ENCODE measurements at regions not wholly inside any gene's neighbourhood (a gene's known extent, or its start where the extent isn't known, plus 50 kb on each side); places are given as distances from the start of the nearest gene placed in this dataset.
"Not testable (repeated sequence)": the region's sequence is repeated elsewhere in the genome, so short reads cannot be mapped to it uniquely, and the experiment has no call there.

DNA sequence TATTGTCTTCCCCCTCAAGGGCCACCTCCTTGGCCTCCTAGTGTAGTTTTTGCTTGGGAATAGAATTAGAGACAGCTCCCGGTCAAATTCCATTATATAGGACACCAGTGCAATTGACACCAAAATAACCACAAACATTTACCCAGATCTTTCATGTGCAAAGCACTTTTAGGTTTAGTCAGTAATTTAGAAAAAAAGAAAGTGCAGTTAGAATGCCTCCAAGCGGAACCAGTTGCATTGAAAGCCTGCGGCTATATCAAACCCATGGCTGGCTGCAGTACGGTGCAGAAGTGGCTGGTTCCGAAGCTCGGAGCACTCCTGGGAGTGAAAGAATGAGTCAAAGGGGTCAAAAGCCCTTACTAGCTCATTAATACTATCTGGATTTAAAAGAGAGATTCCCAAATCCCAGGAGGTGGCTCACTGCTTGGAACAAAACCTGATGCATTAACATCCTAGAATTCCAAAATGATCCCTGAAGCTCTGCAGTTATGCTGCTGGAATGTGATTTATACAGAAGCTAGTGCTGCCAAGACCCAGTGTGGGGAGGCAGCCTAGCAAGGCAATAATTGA, 432.2 kb upstream of the KLHL29 start:
- DNase-seq (ENCODE audit: low read depth in 2 of 2) = no peak

GRCh38 chr2:22957446-22957845, 427.5 kb upstream of the KLHL29 start:
- no peak for DNase-seq (ENCODE audit: low read depth in 2 of 2)

DNA sequence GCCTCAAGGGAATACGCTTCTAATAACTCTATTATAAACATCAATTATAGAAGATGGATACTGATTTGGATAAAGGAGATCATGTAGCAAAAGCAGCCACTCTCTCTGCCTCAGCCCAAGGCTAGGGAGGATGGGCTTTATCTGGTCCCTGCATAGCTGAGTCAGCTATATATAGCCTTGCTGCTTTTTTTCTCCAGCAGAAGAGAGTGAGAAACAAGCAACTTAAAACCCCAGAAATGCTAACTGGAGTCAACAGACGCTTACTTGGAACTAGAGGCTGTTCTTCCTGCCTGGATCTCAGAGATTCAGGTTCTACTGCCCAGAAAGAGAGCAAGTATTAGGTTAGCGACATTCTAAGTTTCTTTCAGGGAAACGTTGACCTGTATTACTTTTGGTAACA, 426.7 kb upstream of the KLHL29 start:
- no peak for DNase-seq (ENCODE audit: low read depth in 2 of 2)

DNA sequence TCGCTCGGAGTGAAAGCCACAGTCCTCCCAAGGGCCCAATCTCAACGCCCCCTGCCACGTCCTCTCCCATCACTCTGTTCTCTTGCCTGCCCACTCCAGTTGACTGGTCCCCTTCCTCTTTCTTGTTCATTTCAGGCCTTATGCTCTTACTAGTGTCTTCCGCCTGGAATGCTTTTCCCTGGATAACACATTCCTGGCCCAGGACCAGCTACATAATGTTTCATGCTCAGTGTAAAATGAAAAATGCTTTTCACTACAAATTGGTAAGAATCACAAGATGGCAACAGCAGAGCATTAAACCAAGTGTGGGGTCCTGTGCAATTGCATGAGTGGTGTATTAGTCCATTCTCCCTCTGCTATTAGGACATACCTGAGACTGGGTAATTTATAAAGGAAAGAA, 417.2 kb upstream of the KLHL29 start:
- DNase-seq (ENCODE audit: low read depth in 2 of 2) = no peak

DNA sequence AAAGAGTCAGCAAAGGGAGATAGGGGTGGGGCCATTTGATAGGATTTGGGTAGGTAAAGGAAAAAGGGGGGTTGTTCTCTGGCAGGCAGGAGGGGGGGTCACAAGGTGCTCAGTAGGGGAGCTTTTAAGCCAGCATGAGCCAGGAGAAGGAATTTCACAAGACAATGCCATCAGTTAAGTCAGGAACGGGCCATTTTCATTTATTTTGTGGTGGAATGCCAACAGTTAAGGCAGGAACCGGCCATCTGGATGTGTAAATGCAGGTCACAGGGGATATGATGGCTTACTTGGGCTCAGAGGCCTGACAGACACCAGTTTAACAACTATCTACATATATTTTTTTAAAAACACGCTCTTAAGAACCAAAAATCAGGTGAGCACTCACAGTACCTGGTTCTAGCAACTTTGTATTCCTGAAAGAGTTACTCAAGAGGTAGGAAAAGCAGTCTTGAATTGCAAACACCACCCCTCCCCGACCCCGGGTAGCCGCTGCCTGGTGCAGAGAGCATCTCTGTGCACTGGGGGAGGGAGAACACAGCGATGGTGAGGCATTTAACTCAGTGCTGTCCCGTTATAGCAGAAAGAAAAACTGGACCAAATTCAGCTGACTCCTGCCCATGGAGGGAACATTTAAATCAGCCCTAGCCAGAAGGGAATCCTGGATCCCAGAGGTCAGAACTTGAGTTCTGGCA, 414.5 kb upstream of the KLHL29 start:
- no peak for DNase-seq (ENCODE audit: low read depth in 2 of 2)

DNA sequence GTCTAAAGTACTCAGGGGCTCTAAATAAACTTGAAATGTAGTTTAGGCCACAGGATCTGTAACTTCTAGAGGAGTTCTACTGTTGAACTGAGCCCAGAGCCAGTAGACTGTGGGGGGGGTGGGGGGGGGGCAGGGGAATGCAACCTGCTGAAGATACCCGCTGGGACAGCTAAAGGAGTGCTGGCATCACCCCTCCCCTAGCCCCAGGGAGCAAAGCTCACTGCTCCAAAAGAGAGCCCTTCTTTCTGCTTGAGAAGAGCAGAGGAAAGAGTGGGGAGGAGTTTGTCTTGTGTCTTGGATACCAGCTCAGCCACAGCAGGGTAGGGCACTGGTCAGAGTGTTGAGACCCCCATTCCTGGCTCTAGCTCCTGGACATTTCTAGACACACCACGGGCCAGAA, 414.0 kb upstream of the KLHL29 start:
- DNase-seq (ENCODE audit: low read depth in 2 of 2) = no peak

- no peak for DNase-seq (ENCODE audit: low read depth in 2 of 2)
These were observed 403.2 kb upstream of the KLHL29 start for GRCh38 chr2:22981785-22982184.

- DNase-seq (ENCODE audit: low read depth in 2 of 2) = not testable (repeated sequence)
These were observed 400.8 kb upstream of the KLHL29 start for GRCh38 chr2:22984152-22984551.

GRCh38 chr2:22990246-22990645, 394.7 kb upstream of the KLHL29 start:
- DNase-seq (ENCODE audit: low read depth in 2 of 2) = no peak

- DNase-seq (ENCODE audit: low read depth in 2 of 2) = no peak
These were observed 393.1 kb upstream of the KLHL29 start for GRCh38 chr2:22991844-22992243.

DNA sequence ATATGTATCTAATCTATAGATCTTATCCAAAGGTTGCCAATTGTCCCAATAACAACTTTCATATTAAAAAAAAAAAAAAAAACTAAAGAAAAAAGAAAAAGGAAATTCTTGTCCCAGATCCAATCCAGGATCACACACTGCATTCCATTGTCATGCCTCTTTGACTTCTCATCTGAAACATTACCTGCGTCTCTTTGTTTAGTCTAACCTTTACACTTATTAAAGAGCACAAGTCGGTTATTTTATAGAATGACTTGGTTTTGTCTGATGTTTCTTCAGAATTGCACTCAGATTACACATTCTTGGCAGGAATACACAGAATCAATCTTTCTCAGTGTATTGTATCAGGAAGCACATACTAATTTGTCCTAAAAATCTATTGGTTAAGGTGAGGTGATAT, 392.5 kb upstream of the KLHL29 start:
- DNase-seq (ENCODE audit: low read depth in 2 of 2) = no peak

GRCh38 chr2:22993250-22993649, 391.7 kb upstream of the KLHL29 start:
- DNase-seq (ENCODE audit: low read depth in 2 of 2) = no peak

DNA sequence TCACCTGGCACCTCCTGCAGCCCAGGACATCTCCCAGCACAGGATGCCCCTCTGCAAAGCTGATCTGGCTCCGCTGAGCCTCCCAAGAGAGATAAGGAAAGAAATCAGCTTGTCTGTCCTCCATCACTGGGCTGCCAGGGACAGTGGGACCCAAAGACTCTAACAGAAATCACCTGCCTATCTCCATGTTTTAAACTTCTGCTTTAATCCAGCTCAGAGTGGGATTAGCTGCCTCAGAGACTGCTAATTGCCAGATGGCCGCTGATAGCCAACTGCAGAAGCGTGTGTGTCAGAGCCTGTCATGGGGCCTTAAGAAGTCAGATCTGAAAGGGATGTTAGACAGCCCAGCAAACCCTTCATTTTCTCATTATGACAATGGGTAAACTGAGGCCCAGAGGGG, 389.4 kb upstream of the KLHL29 start:
- DNase-seq (ENCODE audit: low read depth in 2 of 2) = no peak

DNA sequence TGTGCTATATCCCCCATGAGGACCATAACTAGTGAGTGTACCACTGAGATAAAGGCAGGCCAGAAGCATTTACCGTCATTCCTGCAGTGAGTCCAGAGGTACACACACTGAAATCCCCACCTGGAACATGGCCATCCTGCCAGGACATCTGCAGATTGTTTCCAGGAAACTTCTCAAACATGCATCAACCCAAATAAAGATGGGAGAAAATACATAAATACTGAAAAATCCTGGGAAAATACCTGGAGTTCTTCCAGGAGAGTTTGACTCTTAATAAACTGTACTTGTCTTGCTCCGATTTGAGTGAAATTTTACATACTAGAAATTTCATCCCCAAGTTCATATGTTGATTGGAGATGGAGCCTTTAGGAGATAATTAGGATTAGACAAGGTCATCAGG, 388.1 kb upstream of the KLHL29 start:
- no peak for DNase-seq (ENCODE audit: low read depth in 2 of 2)

GRCh38 chr2:22998359-22998758, 386.6 kb upstream of the KLHL29 start:
- DNase-seq (ENCODE audit: low read depth in 2 of 2) = no peak

DNA sequence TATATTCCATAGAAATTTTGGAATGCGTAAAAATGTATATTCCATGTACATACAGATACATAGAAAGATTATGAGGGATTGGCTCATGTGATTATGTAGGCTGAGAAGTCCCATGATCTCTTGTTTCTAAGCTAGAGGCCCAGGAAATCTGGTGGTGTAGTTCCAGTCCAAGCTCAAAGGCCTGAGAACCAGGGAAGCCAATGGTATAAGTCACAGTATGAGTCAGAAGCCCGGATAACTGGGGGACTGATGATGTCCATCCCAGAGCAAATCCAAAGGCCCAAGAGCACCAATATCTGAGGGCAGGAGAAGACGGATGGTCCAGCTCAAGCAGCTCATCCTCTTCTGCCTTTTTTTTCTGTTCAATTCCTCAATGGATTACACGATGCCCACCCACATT, 385.0 kb upstream of the KLHL29 start:
- no peak for DNase-seq (ENCODE audit: low read depth in 2 of 2)

DNA sequence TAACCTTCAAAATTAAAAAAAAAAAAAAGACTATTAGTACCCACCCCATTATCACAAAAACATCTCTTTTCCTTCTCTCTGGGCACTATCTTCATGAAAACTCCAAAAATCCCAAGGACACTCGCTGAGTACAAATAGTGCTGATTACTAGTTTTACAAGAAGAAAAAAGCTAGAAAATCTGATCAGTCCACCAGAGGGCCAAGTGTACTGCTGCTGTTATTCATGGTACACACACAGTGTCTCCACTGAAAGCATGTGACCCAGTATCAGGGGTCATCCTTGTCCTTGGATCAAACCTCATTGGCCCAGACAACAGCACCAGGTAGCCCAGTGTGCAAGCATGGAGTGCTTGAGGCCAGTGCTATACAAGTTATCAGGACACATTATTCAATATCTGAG, 382.7 kb upstream of the KLHL29 start:
- DNase-seq (ENCODE audit: low read depth in 2 of 2) = no peak

DNA sequence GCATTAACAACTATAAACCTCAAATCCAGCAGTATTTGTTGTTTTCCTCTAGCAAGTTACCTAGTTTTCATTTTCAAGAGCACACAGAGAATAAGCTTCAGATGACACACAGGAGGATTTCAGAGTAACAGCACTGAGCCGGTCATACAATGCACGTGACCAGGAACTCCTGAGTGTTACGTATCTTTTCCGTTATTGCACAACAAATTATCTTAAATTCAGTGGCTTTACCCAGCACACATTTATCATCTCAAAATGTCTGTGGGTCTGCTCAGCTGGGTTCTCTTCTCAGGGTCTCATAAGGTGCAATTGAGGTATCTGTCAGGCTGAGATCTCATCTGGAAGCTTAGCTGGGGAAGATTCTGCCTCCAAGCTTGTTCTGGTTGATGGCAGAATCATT, 379.5 kb upstream of the KLHL29 start:
- DNase-seq (ENCODE audit: low read depth in 2 of 2) = no peak

GRCh38 chr2:23007631-23008235, 377.2 kb upstream of the KLHL29 start:
- no peak for DNase-seq (ENCODE audit: low read depth in 2 of 2)

GRCh38 chr2:23008440-23008839, 376.5 kb upstream of the KLHL29 start:
- no peak for DNase-seq (ENCODE audit: low read depth in 2 of 2)

DNA sequence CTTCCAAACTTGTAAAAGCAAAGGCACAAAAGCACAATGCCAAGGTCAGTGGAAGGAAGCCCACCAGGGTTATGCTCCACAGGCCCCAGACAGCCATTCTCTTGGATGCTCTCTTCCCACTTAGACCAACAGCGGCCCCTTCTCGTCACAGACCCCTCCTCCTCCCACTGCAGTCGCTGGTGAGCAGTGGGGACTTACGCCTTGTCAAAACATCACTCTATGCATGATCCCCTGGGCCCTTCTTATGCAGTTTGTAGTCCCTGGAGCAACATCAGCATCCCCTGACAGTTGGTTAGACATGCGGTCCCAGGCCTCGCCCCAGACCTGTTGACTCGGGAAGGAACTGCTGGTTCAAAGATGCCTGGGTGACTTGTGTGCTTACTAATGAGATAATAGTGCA, 376.0 kb upstream of the KLHL29 start:
- DNase-seq (ENCODE audit: low read depth in 2 of 2) = no peak

GRCh38 chr2:23009545-23010149, 375.3 kb upstream of the KLHL29 start:
- DNase-seq (ENCODE audit: low read depth in 2 of 2) = no peak

- no peak for DNase-seq (ENCODE audit: low read depth in 2 of 2)
These were observed 372.5 kb upstream of the KLHL29 start for GRCh38 chr2:23012499-23012898.
